ENCODE measurements at regions not wholly inside any gene's neighbourhood (a gene's known extent, or its start where the extent isn't known, plus 50 kb on each side); places are given as distances from the start of the nearest gene placed in this dataset.

GRCh38 chr1:54488779-54489626 lies 59.0 kb upstream of the ACOT11 start:
- Mint-ChIP-seq H3K27ac (peak overlapping the region; percentile 96), H3K4me1 (peaks cover 50% of the 10 kb centered on the region), H3K36me3 (no peaks in the 10 kb centered on the region), H3K4me3 (peak overlapping the region; percentile 88), H3K27me3 (ENCODE audit: low read depth) (no peaks in the 10 kb centered on the region), H3K9me3 (no peaks in the 10 kb centered on the region)
- peak; percentile 88 to 95 for DNase-seq (ENCODE audit: low spot score in 2 of 2, unreplicated experiment in 2 of 2)
- TF ChIP-seq, protein P1, sequence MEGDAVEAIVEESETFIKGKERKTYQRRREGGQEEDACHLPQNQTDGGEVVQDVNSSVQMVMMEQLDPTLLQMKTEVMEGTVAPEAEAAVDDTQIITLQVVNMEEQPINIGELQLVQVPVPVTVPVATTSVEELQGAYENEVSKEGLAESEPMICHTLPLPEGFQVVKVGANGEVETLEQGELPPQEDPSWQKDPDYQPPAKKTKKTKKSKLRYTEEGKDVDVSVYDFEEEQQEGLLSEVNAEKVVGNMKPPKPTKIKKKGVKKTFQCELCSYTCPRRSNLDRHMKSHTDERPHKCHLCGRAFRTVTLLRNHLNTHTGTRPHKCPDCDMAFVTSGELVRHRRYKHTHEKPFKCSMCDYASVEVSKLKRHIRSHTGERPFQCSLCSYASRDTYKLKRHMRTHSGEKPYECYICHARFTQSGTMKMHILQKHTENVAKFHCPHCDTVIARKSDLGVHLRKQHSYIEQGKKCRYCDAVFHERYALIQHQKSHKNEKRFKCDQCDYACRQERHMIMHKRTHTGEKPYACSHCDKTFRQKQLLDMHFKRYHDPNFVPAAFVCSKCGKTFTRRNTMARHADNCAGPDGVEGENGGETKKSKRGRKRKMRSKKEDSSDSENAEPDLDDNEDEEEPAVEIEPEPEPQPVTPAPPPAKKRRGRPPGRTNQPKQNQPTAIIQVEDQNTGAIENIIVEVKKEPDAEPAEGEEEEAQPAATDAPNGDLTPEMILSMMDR (IDR thresholded peaks at IDR 0.05; ENCODE audit: unreplicated experiment): peak; percentile 100

- Mint-ChIP-seq H3K4me1 (peaks cover 54% of the 10 kb centered on the region), H3K9me3 (no peaks in the 10 kb centered on the region), H3K27ac (peak overlapping the region; percentile 99), H3K27me3 (ENCODE audit: low read depth) (no peaks in the 10 kb centered on the region), H3K36me3 (no peaks in the 10 kb centered on the region), H3K4me3 (peak overlapping the region; percentile 88)
- peak; percentile 93 to 97 for DNase-seq (ENCODE audit: low spot score in 2 of 2, unreplicated experiment in 2 of 2)
- TF ChIP-seq, protein P1 (IDR thresholded peaks at IDR 0.05; ENCODE audit: unreplicated experiment): no peak
Measured at GRCh38 chr1:54488065-54488750, 59.8 kb upstream of the ACOT11 start.

- TF ChIP-seq, protein P1 (IDR thresholded peaks at IDR 0.05; ENCODE audit: unreplicated experiment): no peak
- Mint-ChIP-seq H3K4me3 (peak overlapping the region; percentile 53), H3K27me3 (ENCODE audit: low read depth) (no peaks in the 10 kb centered on the region), H3K27ac (peak overlapping the region; percentile 98), H3K4me1 (peaks cover 54% of the 10 kb centered on the region), H3K9me3 (no peaks in the 10 kb centered on the region), H3K36me3 (no peaks in the 10 kb centered on the region)
- no peak for DNase-seq (ENCODE audit: low spot score in 2 of 2, unreplicated experiment in 2 of 2)
Measured at GRCh38 chr1:54487571-54488050, 60.4 kb upstream of the ACOT11 start.

GRCh38 chr1:54486907-54487306 lies 61.1 kb upstream of the ACOT11 start:
- Mint-ChIP-seq H3K36me3 (no peaks in the 10 kb centered on the region), H3K27me3 (ENCODE audit: low read depth) (no peaks in the 10 kb centered on the region), H3K9me3 (no peaks in the 10 kb centered on the region), H3K4me1 (peaks cover 55% of the 10 kb centered on the region), H3K27ac (peak overlapping the region; percentile 98), H3K4me3 (peak overlapping the region; percentile 0)
- TF ChIP-seq, protein P1 (IDR thresholded peaks at IDR 0.05; ENCODE audit: unreplicated experiment): no peak
- no peak for DNase-seq (ENCODE audit: low spot score in 2 of 2, unreplicated experiment in 2 of 2)

DNA sequence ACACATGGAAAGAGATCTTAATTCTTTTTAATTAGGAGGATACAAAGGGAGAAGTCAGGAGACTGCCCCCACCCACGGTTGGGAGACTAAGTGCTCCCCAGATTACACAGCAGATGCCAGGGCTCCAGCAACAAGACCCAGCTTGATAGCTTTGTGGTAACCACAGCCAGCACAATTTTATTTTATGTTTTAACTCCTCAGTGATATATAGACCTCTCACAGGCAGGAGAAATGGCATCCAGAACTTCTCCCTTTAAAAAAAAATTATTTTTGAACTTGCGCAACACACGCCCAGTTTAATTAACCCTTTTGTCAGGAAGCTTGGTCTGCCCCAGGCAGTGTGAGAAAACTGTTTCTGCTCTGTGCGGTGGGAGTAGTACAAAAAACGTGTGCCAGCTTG lies 62.6 kb upstream of the ACOT11 start:
- Mint-ChIP-seq H3K27me3 (ENCODE audit: low read depth) (no peaks in the 10 kb centered on the region), H3K4me1 (peaks cover 58% of the 10 kb centered on the region), H3K36me3 (no peaks in the 10 kb centered on the region), H3K9me3 (no peaks in the 10 kb centered on the region), H3K27ac (peak overlapping the region; percentile 92), H3K4me3 (no peak overlapping the region)
- TF ChIP-seq, protein P1 (IDR thresholded peaks at IDR 0.05; ENCODE audit: unreplicated experiment): no peak
- DNase-seq (ENCODE audit: low spot score in 2 of 2, unreplicated experiment in 2 of 2): no peak
